ENCODE measurements at regions not wholly inside any gene's neighbourhood (a gene's known extent, or its start where the extent isn't known, plus 50 kb on each side); places are given as distances from the start of the nearest gene placed in this dataset.

DNA sequence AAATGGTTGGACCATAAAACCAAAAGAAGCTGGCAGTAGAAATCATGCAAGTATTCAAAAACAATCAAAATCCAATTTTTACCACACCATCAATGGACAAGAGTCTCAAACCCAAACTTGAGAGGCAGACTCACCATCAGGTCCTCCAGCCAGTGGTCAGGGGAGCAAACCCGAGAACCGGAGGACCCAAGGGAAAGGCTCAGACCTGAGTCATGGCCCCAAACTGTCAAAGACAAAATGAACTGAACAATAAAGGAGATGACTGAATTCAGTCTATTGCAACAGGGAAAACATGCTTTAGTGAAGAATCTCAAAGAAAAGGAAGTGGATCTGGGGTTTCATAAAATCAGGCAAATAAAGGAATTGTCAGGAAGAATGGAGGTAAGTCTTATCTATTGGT, 150.7 kb upstream of the MGAT5 start:
- DNase-seq, result no peak

DNA sequence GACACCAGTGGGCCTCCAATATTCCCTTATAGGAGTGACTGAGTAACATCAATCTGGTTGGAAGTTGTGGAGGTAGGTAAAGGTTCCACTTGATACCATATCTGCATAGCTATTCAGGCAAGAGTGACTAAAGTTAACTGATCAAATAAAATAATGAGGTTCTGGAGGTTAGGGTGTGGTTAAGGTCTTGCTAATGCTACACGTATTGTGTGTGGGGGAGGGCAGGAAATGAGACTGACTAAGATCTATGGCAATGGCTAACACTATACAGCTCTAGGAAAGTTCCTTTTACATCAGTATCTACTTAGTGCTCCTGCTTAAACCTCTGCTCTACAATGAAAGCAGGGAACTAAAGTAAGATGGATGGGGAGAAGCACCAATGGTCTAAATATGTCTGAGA, 149.1 kb upstream of the MGAT5 start:
- no peak for DNase-seq

DNA sequence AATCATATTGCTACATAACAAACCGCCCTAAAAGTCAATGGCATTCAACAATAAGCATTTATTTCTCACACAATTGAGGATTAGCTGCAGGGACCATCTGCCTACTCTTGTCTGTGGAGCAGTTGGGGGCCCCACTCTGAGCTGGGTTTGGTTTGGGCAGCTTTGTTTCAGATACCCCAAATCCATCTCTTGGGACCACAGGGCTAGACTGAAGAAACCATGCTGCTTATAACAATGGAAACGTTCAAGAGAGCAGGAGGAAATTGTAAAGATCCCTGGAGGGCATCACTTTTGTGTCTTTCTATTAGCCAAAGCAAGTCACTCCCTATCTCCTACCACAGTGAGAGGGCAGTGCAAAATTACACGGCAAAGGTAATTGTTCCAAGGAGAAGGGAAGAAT, 146.5 kb upstream of the MGAT5 start:
- no peak for DNase-seq

DNA sequence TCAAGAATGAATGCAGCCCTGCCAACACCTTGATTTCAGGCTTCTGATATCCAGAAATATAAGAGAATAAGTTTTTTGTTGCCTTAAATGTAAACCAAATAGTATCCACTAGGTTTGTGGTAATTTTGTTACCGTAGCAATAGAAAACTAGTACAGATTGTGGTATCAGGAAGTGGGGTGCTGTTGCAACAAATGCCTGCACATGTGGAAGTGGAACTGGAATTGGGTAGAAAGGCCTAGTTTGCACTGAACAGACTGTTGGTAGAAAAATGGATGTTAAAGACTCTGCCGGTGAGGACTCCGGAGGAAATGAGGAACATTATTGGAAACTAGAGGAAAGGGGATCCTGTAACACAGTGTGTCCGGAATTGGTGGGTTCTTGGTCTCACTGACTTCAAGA, 145.8 kb upstream of the MGAT5 start:
- DNase-seq, result peak; percentile 51

DNA sequence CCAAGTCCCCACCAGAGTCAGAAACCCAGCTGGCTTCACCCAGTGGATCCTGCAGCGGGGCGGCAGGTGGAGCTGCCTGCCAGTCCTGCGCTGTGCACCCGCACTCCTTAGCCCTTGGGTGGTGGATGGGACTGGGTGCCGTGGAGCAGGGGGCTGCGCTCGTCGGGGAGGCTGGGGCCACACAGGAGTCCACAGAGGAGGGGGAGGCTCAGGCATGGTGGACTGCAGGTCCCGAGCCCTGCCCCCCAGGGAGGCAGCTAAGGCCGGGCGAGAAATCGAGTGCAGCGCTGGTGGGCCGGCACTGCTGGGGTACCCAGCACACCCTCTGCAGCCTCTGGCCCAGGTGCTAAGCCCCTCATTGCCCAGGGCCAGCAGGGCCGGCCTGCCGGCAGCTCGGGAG, 144.6 kb upstream of the MGAT5 start:
- no peak for DNase-seq

DNA sequence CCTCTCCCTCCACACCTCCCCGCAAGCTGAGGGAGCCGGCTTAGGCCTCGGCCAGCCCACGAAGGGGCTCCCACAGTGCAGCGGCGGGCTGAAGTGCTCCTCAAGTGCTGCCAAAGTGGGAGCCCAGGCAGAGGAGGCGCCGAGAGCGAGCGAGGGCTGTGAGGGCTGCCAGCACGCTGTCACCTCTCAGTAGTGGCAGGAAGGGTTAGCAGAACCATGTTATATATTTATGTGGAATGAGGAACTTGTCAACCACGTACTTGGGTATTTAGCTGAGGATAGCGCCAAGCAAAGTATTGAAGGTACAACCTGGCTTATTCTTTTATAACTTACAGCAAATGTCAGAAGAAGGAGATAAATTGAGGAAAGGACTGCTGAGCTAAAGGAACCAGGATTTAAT, 144.1 kb upstream of the MGAT5 start:
- no peak for DNase-seq

DNA sequence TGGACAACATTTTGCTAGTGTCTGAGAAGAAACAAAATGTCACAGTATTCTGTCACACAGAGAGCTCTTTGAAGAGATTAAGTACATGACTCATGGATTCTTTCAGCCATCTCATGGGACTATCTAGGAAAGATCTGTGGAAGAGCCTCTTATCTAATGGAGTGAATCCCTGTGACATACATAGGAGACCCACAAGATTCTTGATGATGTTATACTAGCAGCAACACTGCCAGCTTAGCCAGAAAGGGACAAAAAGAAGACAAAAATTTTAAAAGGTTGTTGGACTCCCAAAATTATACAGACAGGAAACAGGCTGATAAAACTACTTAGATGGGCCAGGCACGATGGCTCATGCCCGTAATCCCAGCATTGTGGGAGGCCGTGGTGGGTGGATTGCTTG, 143.3 kb upstream of the MGAT5 start:
- no peak for DNase-seq

DNA sequence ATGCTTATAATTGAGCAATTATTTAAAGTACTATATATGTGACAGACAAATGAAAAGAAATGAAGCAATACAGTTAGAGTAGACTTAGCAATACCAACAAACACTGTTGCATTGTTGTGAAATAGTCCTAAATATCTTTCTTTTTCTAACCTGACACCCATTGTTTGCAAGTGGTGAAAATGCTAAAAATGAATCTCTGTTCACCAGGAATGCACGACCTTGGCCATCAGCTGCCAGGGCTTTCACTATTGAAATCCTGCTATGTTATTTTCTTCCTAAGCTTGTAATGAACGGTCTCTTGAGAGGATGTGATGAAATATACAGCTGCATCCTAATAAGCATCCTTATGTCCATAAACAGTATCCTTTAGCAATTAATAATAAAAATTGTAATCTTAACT, 136.2 kb upstream of the MGAT5 start:
- no peak for DNase-seq

DNA sequence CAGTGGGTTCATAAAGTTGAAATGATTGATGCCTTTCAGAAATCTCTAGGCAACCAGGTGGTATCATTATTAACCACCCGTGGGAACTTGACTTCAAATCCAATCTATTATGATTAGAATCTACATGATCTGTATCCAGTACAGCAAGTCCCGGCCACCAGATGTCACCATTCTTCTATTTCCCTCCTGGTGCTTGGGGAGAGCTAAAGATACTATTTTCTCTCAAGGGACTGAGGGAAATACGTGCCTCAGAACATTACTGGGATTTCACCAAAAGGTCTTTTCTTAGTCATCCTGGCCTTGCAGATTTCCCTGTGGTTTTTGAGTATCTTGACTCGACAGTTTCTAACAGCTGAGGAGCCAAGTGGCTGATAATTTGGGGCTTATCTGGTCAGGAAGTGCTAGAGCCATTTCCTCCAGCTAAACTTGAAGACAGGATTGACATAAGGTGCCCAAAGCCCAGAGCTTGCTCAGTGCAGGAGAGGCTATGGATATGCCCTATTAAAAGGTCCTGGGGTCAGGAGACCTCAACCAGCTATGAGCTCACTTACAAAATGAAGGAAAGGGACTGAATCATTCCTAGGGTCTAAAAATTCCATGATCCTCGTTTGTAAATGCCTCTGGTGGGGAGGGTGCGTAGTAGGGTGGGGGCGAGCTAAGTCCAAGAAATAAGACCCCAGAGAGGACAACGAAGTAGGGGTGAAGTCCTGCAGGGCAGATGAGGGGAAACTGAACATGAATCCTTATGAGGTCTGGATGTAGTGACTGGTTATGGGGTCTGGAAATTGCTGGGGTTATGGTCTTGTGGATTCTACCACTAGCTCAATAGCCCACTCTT, 135.4 kb upstream of the MGAT5 start:
- DNase-seq, result peak; percentile 96

DNA sequence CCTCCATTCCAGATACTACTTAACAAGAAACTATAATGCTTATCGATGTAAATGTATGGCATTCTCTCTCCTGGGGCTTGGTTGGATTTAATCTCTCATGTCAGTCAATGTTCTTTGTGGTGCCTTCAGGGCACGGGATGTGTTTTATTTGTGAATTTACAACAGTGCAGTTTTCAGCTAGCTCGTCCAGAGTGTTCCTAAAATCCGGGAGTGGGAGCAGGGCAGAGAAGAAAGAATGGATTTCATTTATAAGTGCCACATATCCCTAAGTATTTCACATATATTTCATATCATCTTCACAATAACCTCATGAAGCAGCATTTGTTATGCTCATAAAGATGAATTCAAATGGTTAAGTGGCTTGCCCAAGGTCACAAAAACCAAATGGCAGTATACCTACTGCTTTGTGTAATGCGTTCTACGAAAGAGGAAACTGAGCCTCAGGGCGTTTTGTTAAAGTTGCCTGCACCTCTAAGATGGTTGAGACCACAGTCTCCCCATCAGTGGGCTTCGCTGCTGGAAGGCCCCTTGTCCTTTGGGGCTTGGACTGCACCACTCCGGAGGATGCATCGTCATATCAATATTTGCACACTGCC, 134.7 kb upstream of the MGAT5 start:
- no peak for DNase-seq

DNA sequence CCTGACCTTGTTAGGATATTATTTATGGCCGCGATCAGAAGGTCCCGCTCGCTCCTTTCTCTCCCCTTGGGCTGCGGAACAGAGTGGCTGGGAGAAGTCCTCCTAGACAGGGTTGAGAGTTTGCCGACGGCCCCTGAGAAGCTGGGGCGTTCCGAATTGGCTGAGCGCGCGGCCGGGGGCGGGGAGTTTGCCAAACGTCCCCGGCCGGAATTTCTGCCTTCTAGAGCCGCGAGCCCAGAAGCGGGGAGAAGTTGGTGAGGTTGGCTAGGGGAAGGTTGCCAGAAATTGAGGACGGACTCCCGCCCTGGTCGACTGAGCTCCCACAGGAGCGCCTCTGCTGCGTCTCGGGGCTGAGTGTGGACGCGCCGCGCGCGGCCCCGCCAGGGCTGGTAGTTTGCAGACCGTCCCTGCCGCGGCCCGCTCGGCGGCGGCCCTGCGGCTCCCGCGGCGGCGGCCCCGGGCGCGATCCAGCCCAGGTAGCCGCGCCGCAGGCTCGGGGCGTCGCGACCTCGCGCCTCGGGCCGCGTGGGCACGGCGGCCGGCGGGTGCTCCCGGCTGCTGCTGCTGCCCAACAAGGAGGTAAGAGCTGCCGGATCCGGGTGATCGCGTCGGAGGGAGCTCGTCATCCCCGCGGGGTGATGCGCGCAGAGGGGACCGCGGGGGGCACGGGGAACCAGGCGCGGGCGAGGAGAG, 134.0 kb upstream of the MGAT5 start:
- DNase-seq, result peak; percentile 96

DNA sequence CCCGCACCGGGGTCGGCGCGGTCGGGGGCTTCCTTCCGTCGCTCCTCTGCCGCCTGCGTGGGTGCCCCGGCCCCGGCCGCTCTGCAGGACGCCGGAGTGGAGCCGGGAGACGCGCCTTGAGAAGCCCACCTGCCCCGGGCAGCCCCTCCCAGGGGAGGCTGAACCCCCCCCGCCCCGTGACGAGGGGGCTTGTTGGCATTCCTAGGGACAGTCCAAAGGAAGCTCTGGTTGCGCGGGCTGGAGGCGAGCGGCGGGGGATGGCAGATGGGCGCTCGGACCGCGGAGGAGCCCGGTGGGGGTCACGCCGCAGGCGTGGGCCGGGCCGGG, 133.5 kb upstream of the MGAT5 start:
- DNase-seq, result no peak

DNA sequence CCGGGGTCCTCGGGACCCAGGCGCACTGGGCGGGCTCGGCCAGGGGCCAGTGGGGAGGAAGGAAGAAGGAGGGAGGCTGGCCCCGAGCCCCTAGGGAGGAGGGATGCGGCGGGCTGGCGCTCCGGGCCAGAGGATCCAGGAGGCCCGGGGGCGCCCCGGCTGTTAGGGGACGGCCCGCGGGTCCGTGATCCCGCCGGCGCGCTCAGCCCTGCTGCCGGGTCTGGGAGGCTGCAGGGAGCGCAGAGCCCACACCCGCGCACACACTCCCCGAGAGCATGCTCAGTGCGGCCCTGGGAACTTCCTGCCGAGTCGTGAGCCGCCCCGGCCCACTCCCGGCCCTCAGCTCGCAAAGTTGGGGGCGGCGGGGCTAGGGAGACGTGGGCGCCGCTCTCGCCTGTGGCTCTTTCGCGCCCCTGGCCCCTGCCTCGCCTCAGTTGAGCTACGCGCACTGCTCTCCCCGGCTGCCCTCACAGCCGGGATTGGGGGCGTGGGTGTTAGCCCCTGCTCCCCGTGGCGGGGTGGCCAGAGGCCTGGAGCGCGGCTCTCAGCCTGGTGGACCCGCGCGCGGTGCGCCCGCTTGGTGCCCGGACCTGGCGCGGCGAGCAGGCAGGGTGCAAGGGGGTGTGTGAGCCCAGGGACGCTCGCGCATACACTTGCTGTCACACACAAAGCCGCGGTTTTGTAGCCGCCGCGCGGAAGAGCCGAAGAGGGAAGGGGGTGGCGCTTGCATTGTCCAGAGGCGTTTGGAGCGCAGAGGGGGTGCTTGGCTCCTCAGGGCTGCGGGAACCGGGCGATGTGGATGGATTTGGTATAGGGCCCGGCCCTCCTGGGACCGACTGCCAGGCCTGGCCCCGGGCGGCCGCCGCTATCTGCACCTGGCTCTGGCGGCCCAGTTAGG, 132.9 kb upstream of the MGAT5 start:
- DNase-seq, result peak; percentile 79

DNA sequence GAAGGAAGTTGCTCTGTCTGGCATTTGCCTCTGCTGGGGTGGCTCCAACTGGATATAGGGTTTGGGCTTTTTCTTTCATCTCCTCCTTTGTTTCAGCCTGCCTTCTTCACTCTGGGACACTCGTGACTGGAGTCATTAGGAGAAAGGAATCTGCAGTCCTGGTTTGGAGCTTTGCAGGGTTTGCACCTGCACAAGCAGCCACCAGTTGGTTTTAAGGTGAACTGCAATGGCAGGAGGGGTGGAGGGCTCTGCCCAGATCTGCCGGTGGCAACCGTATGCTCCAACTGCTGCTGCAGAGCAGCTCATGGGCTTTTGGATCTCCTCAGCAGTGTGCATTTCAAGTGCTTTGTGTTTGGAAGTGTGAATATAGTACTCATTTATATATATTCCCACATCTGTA, 131.3 kb upstream of the MGAT5 start:
- no peak for DNase-seq

DNA sequence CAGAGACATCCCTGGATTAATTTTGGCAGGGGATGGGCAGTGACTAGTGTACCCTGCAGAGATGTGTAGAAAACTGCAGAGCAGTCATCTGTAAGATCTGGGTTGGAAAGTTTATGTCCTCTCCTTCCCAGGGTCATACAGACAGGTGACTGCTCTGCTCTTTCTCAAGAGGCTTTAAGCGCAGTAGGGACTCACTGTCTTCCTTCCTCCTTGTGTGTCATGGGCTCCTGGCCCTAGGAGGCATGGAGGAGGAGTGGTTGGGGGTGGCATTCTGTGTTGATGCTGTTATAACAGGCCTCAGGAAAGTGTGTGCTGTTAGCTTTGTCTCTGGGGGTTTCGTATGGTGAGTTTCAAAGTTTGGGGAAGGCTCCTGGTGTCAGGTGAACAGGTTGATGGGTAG, 130.5 kb upstream of the MGAT5 start:
- DNase-seq, result no peak

DNA sequence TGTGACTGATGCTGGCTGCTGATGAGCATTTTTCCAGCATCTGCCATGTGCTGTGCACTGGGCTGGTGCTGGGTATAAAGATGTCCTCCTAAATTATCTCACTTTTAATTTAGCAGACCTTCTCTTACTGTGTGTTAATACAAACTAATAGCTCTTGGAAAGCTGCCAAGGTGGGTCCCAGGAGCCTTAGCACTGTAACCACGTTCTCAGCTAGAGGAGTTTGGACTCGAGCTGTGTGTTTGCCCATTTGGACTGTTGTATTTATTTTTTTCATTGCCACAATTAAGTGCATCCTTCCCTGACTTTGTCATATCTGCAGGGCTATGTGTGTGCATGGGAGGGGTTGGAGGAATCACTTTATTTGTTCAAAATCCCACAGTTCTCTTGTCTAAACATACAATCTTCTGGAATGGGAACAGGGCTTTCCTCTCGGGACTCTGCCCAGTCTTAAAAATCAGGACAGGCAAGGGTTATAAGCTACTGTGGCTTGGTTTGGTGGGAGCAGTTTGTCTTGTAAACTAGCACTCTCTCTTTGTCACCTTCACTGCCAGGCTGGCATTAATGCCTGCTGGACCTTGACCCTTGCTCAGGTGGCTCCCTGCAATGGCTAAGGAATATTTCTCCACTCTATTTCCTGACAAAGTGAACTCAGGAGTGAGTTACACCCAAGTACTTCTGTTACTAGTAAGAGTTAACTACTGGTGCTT, 129.7 kb upstream of the MGAT5 start:
- DNase-seq, result peak; percentile 47

DNA sequence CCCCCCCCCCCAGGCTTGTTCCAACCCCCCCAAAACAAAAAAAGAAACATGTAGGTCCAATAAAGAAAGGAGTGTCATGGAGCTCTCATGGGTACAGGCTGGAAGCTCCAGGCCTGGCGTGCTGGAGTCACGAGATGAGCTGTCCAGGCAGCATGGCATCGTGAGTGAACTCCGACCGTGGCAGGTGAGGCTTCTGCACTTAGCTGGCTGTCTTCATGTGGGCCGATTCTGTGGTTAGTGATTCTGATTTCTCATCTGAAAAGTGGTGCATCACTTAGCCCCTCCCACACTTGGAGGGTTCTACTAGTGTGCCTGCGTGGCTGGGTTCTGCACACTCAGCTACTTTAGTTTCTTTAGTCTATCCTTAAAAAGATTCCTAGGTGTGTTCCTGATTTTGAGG, 126.4 kb upstream of the MGAT5 start:
- no peak for DNase-seq

DNA sequence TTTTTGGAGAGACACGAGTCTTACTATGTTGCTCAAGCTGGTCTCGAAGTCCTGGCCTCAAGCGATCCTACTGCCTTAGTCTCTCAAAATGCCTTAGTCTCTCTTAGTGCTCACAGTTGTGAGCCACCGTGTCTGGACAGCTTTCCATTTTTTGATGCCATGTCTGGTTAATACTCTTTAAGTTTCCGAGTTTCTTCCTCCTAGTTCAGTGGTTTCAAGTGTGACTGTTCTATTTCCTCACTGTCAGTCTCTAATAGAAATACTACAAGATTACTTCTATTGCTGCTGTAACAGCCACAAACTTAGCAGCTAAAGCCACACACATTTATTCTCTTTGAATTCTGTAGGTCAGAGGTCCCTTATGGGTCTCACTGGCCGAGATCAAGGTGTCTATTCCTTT, 125.1 kb upstream of the MGAT5 start:
- no peak for DNase-seq

DNA sequence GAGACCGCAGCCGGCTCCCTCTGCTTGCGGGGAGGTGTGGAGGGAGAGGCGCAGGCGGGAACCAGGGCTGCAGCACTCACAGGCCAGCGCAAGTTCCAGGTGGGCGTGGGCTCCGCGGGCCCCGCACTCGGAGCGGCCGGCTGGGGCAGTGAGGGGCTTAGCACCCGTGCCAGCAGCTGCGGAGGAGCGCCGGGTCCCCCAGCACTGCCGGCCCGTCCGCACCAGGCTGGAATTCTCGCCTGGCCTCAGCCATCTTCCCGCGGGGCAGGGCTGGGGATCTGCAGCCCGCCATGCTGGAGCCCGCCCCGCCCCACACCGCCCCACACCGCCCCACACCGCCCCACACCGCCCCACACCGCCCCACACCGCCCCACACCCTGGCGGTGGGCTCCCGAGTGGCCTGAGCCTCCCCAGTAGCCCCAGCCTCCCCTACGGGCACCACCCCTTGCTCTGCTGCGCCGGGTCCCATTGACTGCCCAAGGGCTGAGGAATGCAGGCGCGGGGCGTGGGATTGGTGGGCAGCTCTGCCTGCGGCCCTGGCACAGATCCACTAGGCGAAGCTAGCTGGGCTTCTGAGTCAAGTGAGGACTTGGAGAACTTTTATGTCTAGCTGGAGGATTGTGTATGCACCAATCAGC, 123.9 kb upstream of the MGAT5 start:
- no peak for DNase-seq

DNA sequence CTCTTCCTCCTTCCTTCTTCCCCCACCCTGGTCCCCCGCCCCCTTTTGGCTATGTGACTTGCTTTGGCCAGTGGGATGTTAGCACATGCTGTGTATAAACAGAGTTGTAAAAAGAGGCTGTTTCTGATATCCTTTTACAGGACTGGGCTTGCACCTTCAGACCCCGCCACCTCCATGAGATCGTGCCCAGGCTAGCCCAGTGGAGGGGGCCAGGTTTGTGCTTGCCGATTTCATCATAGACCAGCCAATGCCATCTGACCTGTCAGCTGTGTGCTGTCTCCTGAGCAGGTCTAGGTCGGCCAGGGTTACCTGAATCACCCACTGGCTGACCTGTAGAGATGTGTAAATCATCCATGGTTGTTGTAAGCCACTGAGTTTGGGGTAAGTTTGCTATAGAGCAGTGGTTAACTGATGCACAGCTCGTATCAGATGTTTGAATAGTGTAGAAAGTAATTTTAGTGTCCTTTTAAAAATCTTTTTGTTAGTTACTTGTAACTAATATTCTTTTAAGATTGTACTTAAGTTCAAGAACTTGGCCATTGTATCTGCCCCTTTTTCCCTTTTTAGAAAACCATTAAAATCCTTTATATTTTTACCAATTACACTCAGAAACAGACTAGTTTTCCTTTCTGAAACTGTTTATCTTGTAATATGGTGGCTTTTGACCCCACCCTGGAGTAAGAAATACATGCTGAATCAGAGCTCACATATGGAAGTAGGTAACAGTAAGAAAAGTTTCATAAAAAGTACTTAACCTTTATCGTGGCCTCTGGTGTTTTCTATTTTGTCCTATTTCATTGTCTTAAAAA, 122.0 kb upstream of the MGAT5 start:
- DNase-seq, result peak; percentile 58

DNA sequence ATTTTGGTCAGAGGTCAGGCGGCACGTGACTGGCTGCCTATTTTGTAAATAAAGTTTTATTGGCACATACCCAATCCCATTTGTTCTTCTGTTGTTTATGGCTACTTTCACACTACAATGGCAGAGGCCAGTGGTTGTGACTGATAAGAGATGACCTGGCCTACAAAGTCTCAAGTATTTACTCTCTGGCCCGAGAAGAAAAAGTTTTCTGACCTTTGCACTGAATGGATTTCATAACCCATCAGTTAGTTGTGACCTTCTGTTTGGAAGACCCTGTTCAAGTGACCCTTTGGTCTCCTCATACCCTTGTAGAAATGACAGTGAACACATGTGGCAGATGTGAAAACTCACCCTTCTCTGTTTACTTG, 121.4 kb upstream of the MGAT5 start:
- no peak for DNase-seq
